ENCODE measurements at regions not wholly inside any gene's neighbourhood (a gene's known extent, or its start where the extent isn't known, plus 50 kb on each side); places are given as distances from the start of the nearest gene placed in this dataset.

GRCh38 chr11:29305456-29306232 is 711.2 kb downstream of the KCNA4 start:
- no peak for DNase-seq

GRCh38 chr11:29300420-29300819 is 716.4 kb downstream of the KCNA4 start:
- no peak for DNase-seq

DNA sequence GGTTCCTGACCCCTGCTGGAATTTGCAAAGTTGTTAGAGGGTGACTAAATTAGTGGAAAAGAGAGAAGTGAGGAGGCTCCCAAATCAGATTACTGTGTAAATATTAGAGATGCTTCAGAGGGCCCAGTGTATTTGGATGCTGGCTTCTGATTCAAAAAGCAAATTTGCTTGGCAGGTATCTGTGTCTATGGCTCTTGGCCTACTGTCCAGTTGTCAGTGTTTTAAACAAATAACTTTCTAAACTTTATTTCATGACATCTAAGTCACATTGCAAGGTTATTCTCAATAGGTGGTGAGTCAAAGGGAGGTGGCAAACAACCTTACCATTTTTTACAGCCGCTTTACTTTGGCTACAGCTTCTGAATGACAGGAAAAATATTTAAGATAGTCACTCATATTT is 720.1 kb downstream of the KCNA4 start:
- DNase-seq: no peak

DNA sequence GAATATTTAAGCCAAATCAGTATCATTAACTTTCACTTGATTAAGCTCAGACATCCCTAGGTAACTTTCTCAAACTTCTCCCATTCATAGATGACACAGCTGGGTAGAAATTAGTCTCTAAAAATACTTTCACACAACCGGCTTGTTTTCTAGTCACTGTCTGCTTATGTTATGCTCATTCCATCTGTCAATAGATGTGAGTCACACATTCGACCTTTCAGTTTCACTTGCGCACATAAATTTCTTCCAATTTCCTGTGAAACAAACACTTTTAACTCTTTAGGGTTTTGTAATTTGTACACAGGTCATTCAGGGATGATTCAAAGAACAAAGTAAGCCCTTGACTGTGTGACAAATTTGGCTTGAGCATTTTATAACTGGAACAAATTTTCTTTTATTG is 723.0 kb downstream of the KCNA4 start:
- DNase-seq: no peak

- DNase-seq: no peak
Measured at GRCh38 chr11:29282088-29282487, 734.7 kb downstream of the KCNA4 start.

DNA sequence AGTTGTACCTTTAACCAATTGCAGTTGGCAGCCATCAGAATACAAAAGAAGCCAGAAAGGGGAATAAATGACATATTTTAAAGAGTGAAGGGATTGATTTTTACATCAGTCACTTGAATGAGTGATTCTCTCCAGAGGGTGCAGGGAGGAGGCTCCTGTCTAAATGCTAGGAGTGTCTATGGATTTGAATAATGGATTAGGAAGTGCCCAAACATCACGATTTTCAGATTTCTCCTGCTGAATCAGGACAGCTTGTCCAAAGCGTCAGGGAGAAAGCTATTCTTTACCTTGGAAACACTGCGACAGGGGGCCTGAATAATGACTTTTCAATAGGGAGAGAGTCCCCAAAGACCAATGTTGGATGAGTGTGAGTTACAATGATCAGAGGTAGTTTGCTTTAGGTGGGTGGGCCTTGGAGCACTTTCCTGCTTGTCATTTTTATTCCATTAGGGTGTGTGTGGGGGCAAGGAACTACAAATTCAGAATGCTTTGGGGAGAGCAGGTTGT is 735.5 kb downstream of the KCNA4 start:
- no peak for DNase-seq

- DNase-seq: no peak
Measured at GRCh38 chr11:29280452-29280851, 736.4 kb downstream of the KCNA4 start.

GRCh38 chr11:29279716-29280115 is 737.1 kb downstream of the KCNA4 start:
- no peak for DNase-seq

- DNase-seq: no peak
Measured at GRCh38 chr11:29272019-29272654, 744.7 kb downstream of the KCNA4 start.

DNA sequence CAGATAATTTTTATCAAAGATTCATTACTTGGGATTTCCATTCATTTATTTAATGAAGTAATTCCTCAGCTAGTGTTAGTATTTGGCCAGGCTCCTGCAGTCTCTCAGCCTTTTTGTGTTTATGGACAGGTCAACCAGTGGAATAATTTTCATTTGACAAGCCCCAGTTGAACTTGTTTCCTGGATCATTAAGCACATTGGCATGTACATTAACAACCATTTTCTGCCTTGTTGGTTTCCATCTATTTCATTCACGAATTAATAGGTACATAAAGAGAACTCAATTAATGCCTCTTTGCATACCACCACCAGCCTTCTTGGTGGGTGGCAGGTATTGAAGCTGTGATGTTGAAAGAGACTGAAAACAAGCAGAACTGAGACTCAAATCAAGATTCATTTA is 745.2 kb downstream of the KCNA4 start:
- DNase-seq: no peak

DNA sequence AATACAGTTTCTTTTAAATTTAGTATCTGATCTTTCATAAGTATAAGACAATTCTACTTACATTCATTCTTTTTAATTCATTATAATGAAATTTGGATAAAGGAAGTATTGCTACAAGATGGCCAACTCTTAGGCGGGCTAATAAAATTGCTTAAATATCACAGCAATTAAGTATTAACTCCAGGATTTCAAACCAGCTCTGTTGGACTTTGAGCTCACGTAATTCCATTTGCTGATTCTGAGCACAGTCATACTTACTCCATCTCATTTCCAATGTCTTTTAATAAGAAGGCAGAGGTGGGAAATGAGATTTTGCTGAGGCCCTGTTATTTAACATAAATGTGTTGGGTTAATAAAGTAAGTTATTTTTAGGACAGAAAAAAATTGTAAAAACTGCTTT is 748.1 kb downstream of the KCNA4 start:
- no peak for DNase-seq

DNA sequence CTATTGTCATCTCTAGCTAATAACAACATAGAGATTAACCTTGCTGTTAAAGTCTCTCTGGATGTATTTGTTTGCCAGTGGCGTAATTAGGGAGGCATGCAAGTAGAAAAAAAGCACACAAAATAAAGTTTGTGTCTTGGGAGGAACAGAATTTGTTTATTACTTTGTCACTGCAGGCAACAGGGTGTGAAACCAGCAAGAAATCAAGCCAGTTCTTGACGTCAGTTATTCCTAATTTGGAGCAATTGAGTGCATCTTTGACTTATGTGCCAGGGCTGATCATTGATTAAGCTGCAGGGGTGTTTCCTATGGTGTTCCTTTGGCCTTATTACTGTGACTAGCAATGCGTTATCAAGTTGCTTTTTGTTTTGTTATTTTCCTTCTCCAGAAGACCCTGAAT is 751.0 kb downstream of the KCNA4 start:
- DNase-seq: no peak

DNA sequence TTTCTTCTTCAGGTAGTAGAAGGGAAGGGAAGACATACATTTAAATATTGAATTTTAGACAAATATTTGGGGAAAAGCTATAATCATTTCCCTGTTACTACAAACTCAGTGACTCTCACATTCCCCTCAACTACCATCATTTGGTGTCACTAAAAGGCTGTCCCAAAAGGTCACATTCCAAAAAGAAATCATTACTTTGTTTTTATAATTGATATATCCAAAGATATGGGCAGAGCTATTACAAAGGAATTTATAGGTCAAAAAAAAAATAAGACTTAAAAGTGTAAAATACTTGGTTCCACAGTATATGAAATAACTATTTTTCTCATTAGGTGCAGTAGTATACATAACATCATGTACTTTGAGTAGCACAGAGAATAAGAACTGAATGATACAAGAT is 751.4 kb downstream of the KCNA4 start:
- DNase-seq: no peak

GRCh38 chr11:29263971-29264682 is 752.7 kb downstream of the KCNA4 start:
- no peak for DNase-seq

DNA sequence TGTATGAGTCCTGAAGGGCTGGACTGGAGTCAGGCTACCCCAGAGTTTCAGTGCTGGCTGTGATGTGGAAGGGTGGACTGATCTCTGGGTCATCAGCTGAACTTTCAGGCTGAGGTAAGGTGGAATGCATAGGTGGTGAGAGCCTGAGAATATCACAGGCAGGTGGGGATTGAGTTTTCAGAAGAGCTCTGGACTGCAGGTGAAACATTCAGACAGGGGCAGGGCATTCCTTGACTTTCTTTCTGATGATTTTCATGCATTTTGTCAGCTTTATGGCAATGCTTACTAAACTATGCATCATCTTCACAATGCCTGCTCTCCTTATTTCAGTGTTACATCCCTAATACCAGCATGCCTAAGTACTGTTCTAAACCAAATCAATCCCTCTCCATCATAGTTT is 755.0 kb downstream of the KCNA4 start:
- DNase-seq: no peak

DNA sequence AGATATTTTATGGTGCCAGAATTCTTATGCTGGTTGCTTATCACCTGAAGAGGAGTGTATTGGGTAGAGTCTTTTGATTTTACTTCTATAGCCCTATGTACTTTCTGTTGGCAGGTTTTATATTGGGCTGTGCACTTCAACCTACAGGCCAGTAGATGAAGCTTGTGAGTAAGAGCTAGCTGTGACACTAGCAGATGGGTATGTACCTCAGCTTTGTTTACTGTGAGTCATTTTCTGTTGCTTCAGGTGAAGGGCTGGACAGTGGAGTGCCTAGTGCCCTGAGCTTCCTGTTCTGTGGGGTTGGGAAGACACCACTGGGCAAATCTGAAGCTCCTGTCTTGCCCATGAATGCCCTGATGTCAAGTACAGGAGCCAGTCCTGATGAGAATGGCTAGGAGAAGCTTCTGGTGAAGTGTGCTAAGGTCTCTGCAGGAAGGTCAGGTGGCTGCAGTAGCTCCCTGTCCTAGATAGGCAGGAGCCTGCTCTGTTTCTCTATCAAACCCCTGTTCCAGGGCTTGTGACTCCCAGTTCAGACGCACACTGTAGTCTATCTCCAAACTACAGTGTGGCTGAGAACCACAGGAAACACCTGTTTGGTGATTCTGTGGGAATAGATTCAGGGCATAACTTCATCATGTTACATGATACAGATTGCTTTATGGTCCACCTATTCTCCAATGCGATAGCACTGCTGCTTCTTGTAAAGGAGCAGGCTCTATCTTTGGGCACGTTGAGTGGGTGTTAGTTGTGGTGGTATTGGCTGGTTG is 755.7 kb downstream of the KCNA4 start:
- DNase-seq: no peak

DNA sequence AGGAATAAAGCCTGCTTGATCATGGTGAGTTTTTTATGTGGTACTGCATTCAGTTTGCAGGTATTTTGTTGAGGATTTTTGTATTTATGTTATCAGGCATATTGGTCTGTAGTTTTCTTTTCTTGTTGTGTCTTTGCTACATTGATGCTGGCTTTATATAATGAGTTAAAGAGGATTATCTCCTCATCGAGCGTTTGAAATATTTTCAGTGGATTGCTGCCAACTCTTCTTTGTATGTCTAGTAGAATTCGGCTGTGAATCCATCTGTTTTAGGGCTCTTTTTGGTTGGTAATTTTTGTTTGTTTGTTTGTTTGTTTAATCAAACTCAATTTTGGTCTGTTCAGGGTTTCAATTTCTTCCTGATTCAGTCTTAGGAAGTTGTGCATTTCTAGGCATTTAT is 758.4 kb downstream of the KCNA4 start:
- no peak for DNase-seq

GRCh38 chr11:29256580-29256979 is 760.2 kb downstream of the KCNA4 start:
- no peak for DNase-seq

DNA sequence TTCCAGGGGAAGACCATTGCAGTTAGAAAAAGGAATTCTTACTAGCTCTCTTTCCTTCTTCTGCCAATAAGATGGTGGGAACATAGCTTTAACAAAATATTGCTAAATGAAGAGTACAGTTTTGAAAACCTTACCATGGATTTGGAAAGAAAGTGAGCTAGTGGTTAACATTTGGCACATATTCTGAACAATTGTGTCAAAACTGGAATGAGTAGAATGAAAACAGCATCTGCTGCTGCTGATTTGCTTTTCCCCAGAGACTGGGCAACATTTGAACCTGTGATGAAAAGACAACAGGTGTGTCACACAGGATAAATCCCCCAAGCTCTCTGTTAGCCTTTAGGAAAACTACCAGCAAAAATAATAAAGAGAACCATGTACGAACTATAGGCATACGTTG is 761.4 kb downstream of the KCNA4 start:
- no peak for DNase-seq

DNA sequence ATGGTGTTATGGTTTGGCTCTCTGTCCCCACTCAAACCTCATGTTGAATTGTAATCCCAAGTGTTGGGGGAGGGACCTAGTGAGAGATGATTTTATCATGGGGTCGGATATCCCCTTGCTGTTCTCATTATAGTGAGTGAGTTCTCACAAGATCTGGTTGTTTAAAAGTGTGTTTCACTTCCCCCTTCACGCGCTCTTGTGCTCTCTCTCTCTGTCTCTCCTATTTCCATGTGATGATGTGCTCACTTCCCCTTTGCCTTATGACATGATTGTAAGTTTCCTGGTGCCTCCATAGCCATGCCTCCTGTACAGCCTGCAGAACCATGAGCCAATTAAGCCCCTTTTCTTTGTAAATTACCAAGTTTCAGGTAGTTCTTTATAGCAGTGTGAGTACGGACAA is 765.1 kb downstream of the KCNA4 start:
- DNase-seq: no peak

GRCh38 chr11:29249713-29250112 is 767.1 kb downstream of the KCNA4 start:
- no peak for DNase-seq

DNA sequence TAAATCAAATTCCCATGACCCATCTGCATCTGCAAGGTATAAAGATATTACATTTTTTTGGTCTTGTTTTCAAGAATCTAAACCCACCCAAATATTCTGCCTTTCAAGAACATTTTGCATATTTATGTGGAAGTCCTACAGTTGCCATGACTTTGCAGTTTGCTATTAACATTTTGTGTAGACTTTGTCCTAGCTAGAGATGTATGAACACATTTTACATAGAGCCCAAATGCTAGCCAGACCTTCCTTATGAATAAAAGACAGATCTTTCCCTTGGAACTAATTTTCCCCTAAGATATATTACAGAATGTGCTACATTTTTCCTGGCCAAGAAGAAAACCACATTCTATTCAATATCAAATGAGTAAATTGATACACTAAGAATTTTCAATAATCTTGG is 772.5 kb downstream of the KCNA4 start:
- no peak for DNase-seq

DNA sequence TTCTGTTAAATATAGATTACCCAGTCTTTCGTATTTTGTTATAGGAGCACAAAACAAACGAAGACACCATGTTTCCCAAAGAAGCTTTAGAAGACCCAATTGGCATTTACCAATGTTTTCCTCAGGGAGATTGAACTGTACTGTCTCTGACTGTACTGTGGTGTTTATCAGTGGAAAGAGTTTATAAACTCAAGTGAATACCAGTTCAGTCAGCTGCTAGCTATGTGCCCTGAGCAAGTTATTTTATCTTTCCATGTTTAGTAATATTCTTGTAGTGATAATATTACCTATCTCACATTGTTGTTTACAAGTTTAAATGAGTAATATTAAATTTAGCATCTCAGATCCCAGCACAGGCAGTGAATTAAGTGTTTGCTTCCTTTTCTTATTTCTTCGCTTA is 773.2 kb downstream of the KCNA4 start:
- no peak for DNase-seq

All from C1 segment of cervical spinal cord (tissue), 14 donors.